HepG2 (cell line): ENCODE measurements at regions not wholly inside any gene's neighbourhood (a gene's known extent, or its start where the extent isn't known, plus 50 kb on each side); places are given as distances from the start of the nearest gene placed in this dataset.

Source experiments
- ATAC-seq: fragments of 200-7000 bp; cut with Tn5 transposase; 3 replicates; pipeline ENCODE4 v1.9.1; 2020; ENCODE audit warnings: mild to moderate bottlenecking, moderate library complexity
- BruUV-seq: library from RNA; stranded (reverse); fragments of 400-500 nt; replicated peaks from 2 replicates; lab custom pipeline; 2021; lab: Mats Ljungman, UMichigan
- CTCF ChIA-PET: fragments of 300-600 bp; formaldehyde crosslinking; extraction: SDS; loops from one replicate; lab custom pipeline; 2021; ENCODE audit warnings: low total read pairs, inconsistent platforms, low intra/inter-chr PET ratio; lab: Yijun Ruan, JAX
- POLR2A ChIA-PET: fragments of 350-600 bp; sonication (Branson Sonifier 250); formaldehyde crosslinking; loops from one replicate; lab custom pipeline; 2020; ENCODE audit warnings: antibody characterized with exemption, inconsistent platforms; lab: Yijun Ruan, JAX
- DNase-seq: peaks from one replicate; pipeline ENCODE4 v3.0.0-alpha.2; 2015; ENCODE audit warnings: low spot score
- FAIRE-seq: peaks from 3 replicates; lab custom pipeline; 2011; peaks lifted over from hg19 to GRCh38; lab: Jason Lieb, UNC
- H2AFZ ChIP-seq: one replicate; pipeline ENCODE4 v1.6.1; 2011; ENCODE audit warnings: low read length, inconsistent platforms
- H3K27ac ChIP-seq: fragments of 300-600 bp; 3 replicates; pipeline ENCODE4 v1.8.0; 2011; ENCODE audit warnings: mixed run types, mild to moderate bottlenecking, mixed read lengths, low read length, inconsistent platforms; ENCODE audit not compliant: insufficient read depth; ENCODE audit errors: extremely low read length
- H3K27me3 ChIP-seq, 2 experiments: fragments of 200-600 bp in 1 of 2; 2 replicates in 1 of 2; 3 replicates in 1 of 2; pipeline versions ENCODE4 v1.6.0 to v1.8.0; 2011; ENCODE audit warnings: low read length in 2 of 2, mild to moderate bottlenecking in 2 of 2, moderate library complexity in 2 of 2, inconsistent platforms in 1 of 2; ENCODE audit not compliant: insufficient read depth in 2 of 2, control insufficient read depth in 1 of 2
- H3K36me3 ChIP-seq, 2 experiments: fragments of 200-600 bp in 1 of 2; replicated peaks in 1 of 2; 2 replicates in 1 of 2; 3 replicates in 1 of 2; pipeline versions ENCODE4 v1.5.1 to v1.8.0; 2011; ENCODE audit warnings: low read length in 2 of 2, inconsistent platforms in 1 of 2; ENCODE audit not compliant: insufficient read depth in 2 of 2, control insufficient read depth in 1 of 2
- H3K4me1 ChIP-seq: 2 replicates; pipeline ENCODE4 v1.5.1; 2012; ENCODE audit warnings: low read length, inconsistent platforms; ENCODE audit not compliant: insufficient read depth
- H3K4me2 ChIP-seq: 2 replicates; pipeline ENCODE4 v1.6.0; 2011; ENCODE audit warnings: low read depth, low read length, inconsistent platforms
- H3K4me3 ChIP-seq, 3 experiments: fragments of 200-600 bp in 1 of 3; sonication (generic), shearing (Covaris generic) in 1 of 3; replicated peaks in 1 of 3; 2 replicates each; pipeline ENCODE4 v1.5.1; 2011 to 2016; ENCODE audit warnings: low read length in 3 of 3, inconsistent platforms in 2 of 3, low read depth in 2 of 3, mild to moderate bottlenecking in 2 of 3, control low read depth in 1 of 3, mixed read lengths in 1 of 3; ENCODE audit not compliant: insufficient read depth in 1 of 3
- H3K79me2 ChIP-seq: one replicate; pipeline ENCODE4 v1.6.1; 2011; ENCODE audit warnings: low read length, inconsistent platforms; ENCODE audit not compliant: insufficient read depth
- H3K9ac ChIP-seq: 2 replicates; pipeline ENCODE4 v1.6.0; 2011; ENCODE audit warnings: mild to moderate bottlenecking, low read depth, low read length, inconsistent platforms; ENCODE audit not compliant: insufficient read depth
- H3K9me3 ChIP-seq: 2 replicates; pipeline ENCODE4 v1.5.1; 2012; ENCODE audit warnings: mild to moderate bottlenecking, low read length
- H4K20me1 ChIP-seq: 2 replicates; pipeline ENCODE4 v1.6.0; 2011; ENCODE audit warnings: inconsistent platforms, mild to moderate bottlenecking, low read length, moderate library complexity; ENCODE audit not compliant: insufficient read depth
- CHCHD3 ChIP-seq: sonication (generic); formaldehyde crosslinking; IDR thresholded peaks from 2 replicates; pipeline ENCODE4 v1.8.0; 2022; ENCODE audit warnings: mild to moderate bottlenecking, missing genetic modification reagents, moderate library complexity
- FOSL1 ChIP-seq: sonication (generic); formaldehyde crosslinking; IDR thresholded peaks from 2 replicates; pipeline ENCODE4 v1.9.0; 2021; ENCODE audit warnings: missing genetic modification reagents, borderline replicate concordance
- GLMP ChIP-seq: sonication (generic); formaldehyde crosslinking; IDR thresholded peaks from 2 replicates; pipeline ENCODE4 v1.9.0; 2021; ENCODE audit warnings: missing genetic modification reagents, mild to moderate bottlenecking, borderline replicate concordance
- HINFP ChIP-seq: sonication (generic); formaldehyde crosslinking; IDR thresholded peaks from 2 replicates; pipeline ENCODE4 v1.4.0; 2020; ENCODE audit warnings: low read depth, mild to moderate bottlenecking, missing genetic modification reagents
- KIAA2018 ChIP-seq: sonication (generic); formaldehyde crosslinking; IDR thresholded peaks from 2 replicates; pipeline ENCODE4 v1.5.0; 2020; ENCODE audit warnings: mild to moderate bottlenecking, missing genetic modification reagents, borderline replicate concordance
- MLLT10 ChIP-seq: sonication (generic); formaldehyde crosslinking; IDR thresholded peaks from 2 replicates; pipeline ENCODE4 v1.4.0; 2020; ENCODE audit warnings: missing genetic modification reagents
- POGZ ChIP-seq: sonication (generic); formaldehyde crosslinking; IDR thresholded peaks from 2 replicates; pipeline ENCODE4 v1.4.0; 2020; ENCODE audit warnings: mild to moderate bottlenecking, missing genetic modification reagents
- POLR2G ChIP-seq: fragments of 200-400 bp; formaldehyde crosslinking; IDR thresholded peaks from 2 replicates; pipeline ENCODE4 v1.6.1; 2018; ENCODE audit warnings: mild to moderate bottlenecking, low read depth, low read length, moderate library complexity
- RARG ChIP-seq: sonication (generic); formaldehyde crosslinking; IDR thresholded peaks from 2 replicates; pipeline ENCODE4 v1.4.0; 2020; ENCODE audit warnings: low read depth, mild to moderate bottlenecking, missing genetic modification reagents
- SALL1 ChIP-seq: sonication (generic); formaldehyde crosslinking; IDR thresholded peaks from 2 replicates; pipeline ENCODE4 v1.8.0; 2022; ENCODE audit warnings: mild to moderate bottlenecking, missing genetic modification reagents
- SOX6 ChIP-seq, 2 experiments: fragments of 450-650 bp in 1 of 2; sonication (generic) in 1 of 2; formaldehyde crosslinking in 1 of 2; IDR thresholded peaks; 2 replicates each; pipeline versions ENCODE4 v1.4.0 to v1.6.1; 2017 to 2020; ENCODE audit warnings: antibody characterized with exemption in 1 of 2, mild to moderate bottlenecking in 1 of 2, missing genetic modification reagents in 1 of 2
- ZFAT ChIP-seq: sonication (generic); formaldehyde crosslinking; conservative IDR thresholded peaks from 2 replicates; pipeline ENCODE4 v1.8.1; 2023; ENCODE audit warnings: missing genetic modification reagents, inconsistent platforms
- ZNF276 ChIP-seq: sonication (generic); formaldehyde crosslinking; IDR thresholded peaks from 2 replicates; pipeline ENCODE4 v1.4.0; 2020; ENCODE audit warnings: mild to moderate bottlenecking, low read depth, missing genetic modification reagents
- WGBS: methylation state at CpG from one replicate; pipeline ENCODE4 v1.1.6; 2017; ENCODE audit warnings: low lambda C conversion rate; 5-methylcytosine and 5-hydroxymethylcytosine counted together
- in situ Hi-C: cut with HindIII; loops from 2 replicates; pipeline ENCODE4 v1.10.0; 2017; ENCODE audit warnings: low pct_unique_long_range_greater_than_20kb; ENCODE audit not compliant: extremely low pct_ligation_motif_present
- intact Hi-C: fragments of 100-400 bp; cut with micrococcal nuclease; formaldehyde crosslinking; loops from one replicate; pipeline ENCODE4 v1.10.0; 2022; ENCODE audit not compliant: unreplicated experiment

- Histone ChIP-seq H4K20me1 (no peaks in the 10 kb centered on the region), H3K9ac (no peak overlapping the region), H3K27ac (no peak overlapping the region), H3K79me2 (no peaks in the 10 kb centered on the region), H2AFZ (no peak overlapping the region), H3K9me3 (no peaks in the 10 kb centered on the region), H3K27me3 (no peaks in the 10 kb centered on the region), H3K4me1 (no peaks in the 10 kb centered on the region), H3K36me3 (no peaks in the 10 kb centered on the region), H3K4me3 (no peak overlapping the region), H3K4me2 (no peak overlapping the region)
- BruUV-seq: no TSS peak
- intact Hi-C loops: no loop called here
- POLR2A ChIA-PET: no interaction called here
- DNase-seq (no peak), FAIRE-seq (no peak), ATAC-seq (no peak)
- WGBS: 15% methylated on average over 3 of the region's 3 CpGs
- in situ Hi-C loops: no loop called here
- CTCF ChIA-PET: no interaction called here
- TF ChIP-seq POLR2G: no peak
- TF ChIP-seq KIAA2018 (CRISPR knock-in tag): no peak
- TF ChIP-seq HINFP (CRISPR knock-in tag): no peak
- TF ChIP-seq CHCHD3: no peak
- TF ChIP-seq SOX6 (IDR thresholded peaks at IDR 0.05): no peak
- TF ChIP-seq SOX6 (CRISPR knock-in tag; IDR thresholded peaks at IDR 0.05): no peak
- no peak for TF ChIP-seq GLMP (CRISPR knock-in tag)
- no peak for TF ChIP-seq SALL1
- no peak for TF ChIP-seq RARG (CRISPR knock-in tag)
- TF ChIP-seq FOSL1 (CRISPR knock-in tag): no peak
- TF ChIP-seq MLLT10 (CRISPR knock-in tag): no peak
- no peak for TF ChIP-seq ZNF276 (CRISPR knock-in tag)
- TF ChIP-seq POGZ: no peak
- no peak for TF ChIP-seq ZFAT (CRISPR knock-in tag)
Measured at GRCh38 chr11:19357943-19358342, 117.2 kb upstream of the E2F8 start.
